Trophoblast cell (in vitro differentiated cells and primary cell): ENCODE measurements at regions not wholly inside any gene's neighbourhood (a gene's known extent, or its start where the extent isn't known, plus 50 kb on each side); places are given as distances from the start of the nearest gene placed in this dataset.
"Not testable (repeated sequence)": the region's sequence is repeated elsewhere in the genome, so short reads cannot be mapped to it uniquely, and the experiment has no call there.

Experiments used
- DNase-seq, 2 donors: peaks; one replicate each; pipeline ENCODE4 v3.0.0-alpha.2; 2016
- H2AFZ ChIP-seq: 2 replicates; pipeline ENCODE4 v1.6.1; 2013; ENCODE audit warnings: low read length, moderate library complexity, mild to moderate bottlenecking; ENCODE audit not compliant: insufficient read depth, poor library complexity
- H2AK5ac ChIP-seq: 2 replicates; pipeline ENCODE4 v1.6.1; 2013; ENCODE audit warnings: mild to moderate bottlenecking, low read length
- H2BK120ac ChIP-seq: 2 replicates; pipeline ENCODE4 v1.6.1; 2013; ENCODE audit warnings: low read length, mild to moderate bottlenecking, moderate library complexity; ENCODE audit not compliant: insufficient read depth, poor library complexity
- H2BK12ac ChIP-seq: 2 replicates; pipeline ENCODE4 v1.6.1; 2013; ENCODE audit warnings: mild to moderate bottlenecking, low read length, moderate library complexity
- H2BK5ac ChIP-seq: 2 replicates; pipeline ENCODE4 v1.6.1; 2013; ENCODE audit warnings: low read length, low read depth, moderate library complexity, mild to moderate bottlenecking; ENCODE audit not compliant: poor library complexity
- H3K14ac ChIP-seq: 2 replicates; pipeline ENCODE4 v1.6.1; 2013; ENCODE audit warnings: mild to moderate bottlenecking, low read length
- H3K18ac ChIP-seq: 2 replicates; pipeline ENCODE4 v1.6.1; 2013; ENCODE audit warnings: mild to moderate bottlenecking, low read length
- H3K23ac ChIP-seq: 2 replicates; pipeline ENCODE4 v1.6.1; 2013; ENCODE audit warnings: low read length
- H3K27ac ChIP-seq: 2 replicates; pipeline ENCODE4 v1.5.1; 2013; ENCODE audit warnings: low read depth, mild to moderate bottlenecking, inconsistent platforms, low read length, moderate library complexity
- H3K27me3 ChIP-seq: 2 replicates; pipeline ENCODE4 v1.6.1; 2013; ENCODE audit warnings: inconsistent platforms, mild to moderate bottlenecking, low read length, moderate library complexity; ENCODE audit not compliant: insufficient read depth
- H3K36me3 ChIP-seq, 2 experiments: 1 replicate in 1 of 2; 2 replicates in 1 of 2; pipeline ENCODE4 v1.6.1; 2013; ENCODE audit warnings: low read length in 2 of 2, mild to moderate bottlenecking in 2 of 2, moderate library complexity in 1 of 2; ENCODE audit not compliant: insufficient read depth in 2 of 2, control insufficient read depth in 1 of 2
- H3K4ac ChIP-seq: 2 replicates; pipeline ENCODE4 v1.6.1; 2013; ENCODE audit warnings: low read depth, mild to moderate bottlenecking, low read length, moderate library complexity
- H3K4me1 ChIP-seq, 2 experiments: 1 replicate in 1 of 2; 2 replicates in 1 of 2; pipeline ENCODE4 v1.6.1; 2013; ENCODE audit warnings: low read length in 2 of 2, mild to moderate bottlenecking in 2 of 2, moderate library complexity in 1 of 2; ENCODE audit not compliant: insufficient read depth in 2 of 2, control insufficient read depth in 1 of 2
- H3K4me2 ChIP-seq: 2 replicates; pipeline ENCODE4 v1.6.1; 2013; ENCODE audit warnings: inconsistent platforms, mild to moderate bottlenecking, low read length, moderate library complexity
- H3K4me3 ChIP-seq: 2 replicates; pipeline ENCODE4 v1.5.1; 2013; ENCODE audit warnings: mild to moderate bottlenecking, low read depth, low read length, inconsistent platforms
- H3K79me1 ChIP-seq: one replicate; pipeline ENCODE4 v1.6.1; 2013; ENCODE audit warnings: low read length
- H3K79me2 ChIP-seq: 2 replicates; pipeline ENCODE4 v1.6.1; 2013; ENCODE audit warnings: low read length, mild to moderate bottlenecking; ENCODE audit not compliant: control insufficient read depth, insufficient read depth, poor library complexity
- H3K9ac ChIP-seq: 2 replicates; pipeline ENCODE4 v1.6.1; 2013; ENCODE audit warnings: mild to moderate bottlenecking, low read length
- H3K9me3 ChIP-seq: 2 replicates; pipeline ENCODE4 v1.6.1; 2013; ENCODE audit warnings: low read depth, mild to moderate bottlenecking, control low read depth, inconsistent platforms, low read length; ENCODE audit not compliant: insufficient read depth
- H4K12ac ChIP-seq: 2 replicates; pipeline ENCODE4 v1.6.1; 2013; ENCODE audit warnings: low read depth, mild to moderate bottlenecking, low read length, moderate library complexity
- H4K8ac ChIP-seq: 2 replicates; pipeline ENCODE4 v1.6.1; 2013; ENCODE audit warnings: low read depth, mild to moderate bottlenecking, low read length, moderate library complexity
- H4K91ac ChIP-seq: one replicate; pipeline ENCODE4 v1.6.1; 2013; ENCODE audit warnings: low read depth, mild to moderate bottlenecking, low read length, moderate library complexity
- WGBS: extraction: QIAGEN DNeasy Blood & Tissue Kit; methylation state at CpG from one replicate; pipeline ENCODE4 v1.1.7; 2013; ENCODE audit warnings: missing lambda C conversion rate; ENCODE audit not compliant: insufficient read length, insufficient coverage; ENCODE audit errors: extremely low coverage; 5-methylcytosine and 5-hydroxymethylcytosine counted together

- H3K4me1 ChIP-seq = no peaks in the 10 kb centered on the region
- no peak overlapping the region for H3K18ac ChIP-seq
- no peak overlapping the region for H4K91ac ChIP-seq
- H3K4me3 ChIP-seq = no peak overlapping the region
- no peak overlapping the region for H2AFZ ChIP-seq
- no peak overlapping the region for H4K8ac ChIP-seq
- no peaks in the 10 kb centered on the region for H3K79me1 ChIP-seq
- no peaks in the 10 kb centered on the region for H3K36me3 ChIP-seq
- no peaks in the 10 kb centered on the region for H3K27me3 ChIP-seq
- no peak overlapping the region for H3K9ac ChIP-seq
- no peak overlapping the region for H3K27ac ChIP-seq
- H3K23ac ChIP-seq = no peak overlapping the region
- H2BK120ac ChIP-seq = no peak overlapping the region
- H3K79me2 ChIP-seq = no peaks in the 10 kb centered on the region
- no peak overlapping the region for H3K14ac ChIP-seq
- H3K4ac ChIP-seq = no peak overlapping the region
- no peak overlapping the region for H3K4me2 ChIP-seq
- no peak overlapping the region for H2BK12ac ChIP-seq
- no peak overlapping the region for H2BK5ac ChIP-seq
- no peaks in the 10 kb centered on the region for H3K9me3 ChIP-seq
- no peak overlapping the region for H4K12ac ChIP-seq
- no peak for DNase-seq
- WGBS = no CpG with 5 or more reads among the region's 3 CpGs
- H2AK5ac ChIP-seq = no peak overlapping the region
Observed at GRCh38 chr18:4541588-4541987, 86.5 kb upstream of the DLGAP1 start.

- Histone ChIP-seq H3K23ac (no peak overlapping the region), H3K9ac (no peak overlapping the region), H2BK12ac (no peak overlapping the region), H3K79me1 (no peaks in the 10 kb centered on the region), H3K18ac (no peak overlapping the region), H2AK5ac (no peak overlapping the region), H4K8ac (no peak overlapping the region), H2BK120ac (no peak overlapping the region), H3K36me3 (peaks cover 0 to 2% of the 10 kb centered on the region in 2 experiments), H3K9me3 (peaks cover 7% of the 10 kb centered on the region), H3K27me3 (no peaks in the 10 kb centered on the region), H3K4me2 (no peak overlapping the region), H3K79me2 (no peaks in the 10 kb centered on the region), H4K91ac (no peak overlapping the region), H2AFZ (no peak overlapping the region), H2BK5ac (no peak overlapping the region), H3K14ac (no peak overlapping the region), H3K4me3 (no peak overlapping the region), H3K4me1 (no peaks in the 10 kb centered on the region), H4K12ac (no peak overlapping the region), H3K27ac (no peak overlapping the region), H3K4ac (no peak overlapping the region)
- DNase-seq = no peak
Observed at GRCh38 chr18:4536447-4536846, 81.3 kb upstream of the DLGAP1 start.

GRCh38 chr18:4528405-4528804, 73.3 kb upstream of the DLGAP1 start:
- no peak overlapping the region for H3K4me3 ChIP-seq
- H4K91ac ChIP-seq = no peak overlapping the region

GRCh38 chr18:4527826-4528225, 72.7 kb upstream of the DLGAP1 start:
- not testable (repeated sequence) for H3K4me3 ChIP-seq, H3K27ac ChIP-seq, H3K36me3 ChIP-seq, H3K79me2 ChIP-seq, H3K27me3 ChIP-seq, H3K79me1 ChIP-seq, H2BK5ac ChIP-seq, H4K8ac ChIP-seq, H3K14ac ChIP-seq, H3K4ac ChIP-seq, H2AK5ac ChIP-seq, H3K4me2 ChIP-seq, H3K9ac ChIP-seq, H2BK120ac ChIP-seq, H4K12ac ChIP-seq, H3K9me3 ChIP-seq, H2BK12ac ChIP-seq, H3K18ac ChIP-seq, H4K91ac ChIP-seq, H3K23ac ChIP-seq, H3K4me1 ChIP-seq, DNase-seq, H2AFZ ChIP-seq
- no CpG with 5 or more reads among the region's 10 CpGs for WGBS

More at GRCh38 chr18:4528405-4528804, 73.3 kb upstream of the DLGAP1 start:
- peaks cover 7% of the 10 kb centered on the region for H3K9me3 ChIP-seq
- no peaks in the 10 kb centered on the region for H3K27me3 ChIP-seq
- H3K36me3 ChIP-seq = peaks cover 0 to 2% of the 10 kb centered on the region in 2 experiments
- no peaks in the 10 kb centered on the region for H3K79me1 ChIP-seq
- no peak overlapping the region for H3K18ac ChIP-seq
- H3K79me2 ChIP-seq = no peaks in the 10 kb centered on the region
- no peak overlapping the region for H3K23ac ChIP-seq
- H2AFZ ChIP-seq = no peak overlapping the region
- H3K4ac ChIP-seq = no peak overlapping the region
- no peak overlapping the region for H2BK5ac ChIP-seq
- H2BK12ac ChIP-seq = no peak overlapping the region
- no peak overlapping the region for H3K9ac ChIP-seq
- no peak overlapping the region for H2AK5ac ChIP-seq
- H3K27ac ChIP-seq = no peak overlapping the region
- no peak overlapping the region for H4K12ac ChIP-seq
- no peak overlapping the region for H3K4me2 ChIP-seq
- no peak overlapping the region for H3K14ac ChIP-seq
- no peak overlapping the region for H2BK120ac ChIP-seq
- H4K8ac ChIP-seq = no peak overlapping the region
- no peak for DNase-seq
- no peaks in the 10 kb centered on the region for H3K4me1 ChIP-seq

- H2BK12ac ChIP-seq = no peak overlapping the region
- no peak overlapping the region for H2AK5ac ChIP-seq
- no peak overlapping the region for H3K9ac ChIP-seq
- no peaks in the 10 kb centered on the region for H3K79me1 ChIP-seq
- H3K18ac ChIP-seq = no peak overlapping the region
- H3K4me1 ChIP-seq = no peaks in the 10 kb centered on the region
- H3K14ac ChIP-seq = no peak overlapping the region
- H2AFZ ChIP-seq = no peak overlapping the region
- H4K91ac ChIP-seq = no peak overlapping the region
- H2BK5ac ChIP-seq = no peak overlapping the region
- H3K36me3 ChIP-seq = no peaks in the 10 kb centered on the region
- no peak overlapping the region for H3K23ac ChIP-seq
- H3K79me2 ChIP-seq = no peaks in the 10 kb centered on the region
- H3K9me3 ChIP-seq = no peaks in the 10 kb centered on the region
- DNase-seq = no peak
- no peak overlapping the region for H3K4ac ChIP-seq
- H3K4me2 ChIP-seq = no peak overlapping the region
- no peak overlapping the region for H3K4me3 ChIP-seq
- H4K12ac ChIP-seq = no peak overlapping the region
- H2BK120ac ChIP-seq = no peak overlapping the region
- no CpG with 5 or more reads among the region's 4 CpGs for WGBS
- H4K8ac ChIP-seq = no peak overlapping the region
- no peak overlapping the region for H3K27ac ChIP-seq
- H3K27me3 ChIP-seq = no peaks in the 10 kb centered on the region
Observed at GRCh38 chr18:4524096-4524495, 69.0 kb upstream of the DLGAP1 start.
